GM21825 (cell line): ENCODE measurements at regions not wholly inside any gene's neighbourhood (a gene's known extent, or its start where the extent isn't known, plus 50 kb on each side); places are given as distances from the start of the nearest gene placed in this dataset.
A peak's percentile ranks its signal among the peaks of the same experiment; 100 is the strongest.

Experiments used
- ATAC-seq: cut with Tn5 transposase; IDR thresholded peaks from one replicate; pipeline ENCODE4 v1.9.1; 2021; ENCODE audit warnings: mild to moderate bottlenecking, moderate library complexity; ENCODE audit not compliant: unreplicated experiment

DNA sequence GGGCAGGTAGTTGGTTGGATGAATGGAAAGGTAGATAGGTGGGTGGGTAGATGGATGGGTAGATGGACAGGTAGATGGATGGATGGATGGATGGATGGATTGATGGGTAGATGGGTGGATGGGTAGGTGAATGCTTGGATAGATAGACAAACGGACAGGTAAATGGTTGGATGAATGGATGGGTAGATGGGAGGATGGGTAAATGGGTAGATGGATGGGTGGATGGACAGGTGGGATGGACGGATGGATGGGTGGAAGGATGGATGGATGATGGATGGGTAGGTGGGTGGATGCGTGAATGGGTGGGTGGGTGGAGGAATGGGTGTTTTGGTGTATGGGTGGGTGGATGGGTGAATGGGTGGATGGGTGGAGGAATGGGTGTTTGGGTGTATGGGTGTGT lies 50.1 kb upstream of the ASAP2 start:
- ATAC-seq, result no peak

DNA sequence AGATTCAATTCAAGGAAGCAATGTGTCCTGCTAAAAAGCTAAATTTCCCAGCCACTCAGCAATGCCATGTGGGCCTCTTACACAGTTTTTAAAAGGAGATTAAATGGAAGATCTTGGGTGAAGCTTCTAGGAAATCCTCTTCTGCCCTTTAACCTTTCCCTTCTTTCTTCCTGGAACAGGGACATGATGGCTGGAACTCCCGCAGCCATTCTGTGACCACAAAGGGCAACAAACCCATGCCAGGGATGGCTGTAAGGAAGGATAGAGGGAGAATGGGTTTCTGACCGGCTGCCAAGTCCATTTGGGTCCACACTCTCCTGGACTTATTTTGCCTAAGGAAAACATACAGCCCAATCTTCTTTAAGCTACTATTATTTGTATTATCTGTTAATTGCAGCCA lies 52.6 kb upstream of the ASAP2 start:
- ATAC-seq, result no peak

DNA sequence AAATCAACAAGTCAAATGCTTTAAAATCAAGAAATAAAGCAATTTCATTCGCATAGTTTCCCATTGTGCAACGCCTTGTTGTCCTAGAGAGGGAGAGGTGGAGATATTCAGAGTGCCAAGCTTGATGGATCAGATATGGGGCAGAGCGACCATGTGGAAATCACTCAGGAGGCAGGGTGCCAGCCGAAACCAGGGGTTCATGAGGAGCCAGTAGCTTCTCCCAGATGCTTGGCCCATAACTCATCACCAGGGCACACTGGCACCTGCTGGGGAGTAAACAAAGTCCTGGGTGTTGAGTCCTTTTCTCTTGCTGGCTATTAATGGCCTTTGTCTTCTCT lies 53.0 kb upstream of the ASAP2 start:
- ATAC-seq, result no peak

DNA sequence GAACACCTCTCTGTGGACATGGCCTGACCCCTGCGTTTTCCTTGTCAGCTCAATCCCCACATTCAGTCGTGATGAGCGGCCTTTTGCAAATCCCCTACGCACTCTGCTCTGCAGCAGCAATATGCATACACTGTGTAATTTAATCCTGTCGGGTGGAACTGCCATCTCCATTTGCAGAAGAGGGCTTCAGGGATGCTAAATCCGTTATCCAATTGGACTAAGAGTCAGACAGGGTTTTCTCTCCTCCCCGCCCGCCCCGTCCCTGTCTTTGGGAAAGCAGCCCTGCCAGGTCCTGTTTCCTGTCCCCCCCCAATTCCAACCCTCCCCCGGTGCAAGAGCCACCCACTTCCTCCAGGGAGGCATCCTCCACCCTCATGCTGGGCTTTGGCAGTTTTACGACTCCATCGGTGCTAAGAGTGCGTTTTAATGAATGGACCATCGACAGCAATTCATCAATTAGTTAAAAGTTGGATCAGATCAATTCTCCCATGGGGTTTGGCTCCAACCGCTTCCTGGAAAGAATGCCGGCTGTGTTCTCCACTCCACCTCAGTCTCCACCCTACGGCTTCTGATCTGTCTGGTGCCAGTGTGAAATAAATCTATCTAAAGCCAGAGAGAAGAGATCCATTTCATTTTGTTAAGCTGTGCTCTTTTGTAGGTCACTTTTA lies 53.5 kb upstream of the ASAP2 start:
- no peak for ATAC-seq

DNA sequence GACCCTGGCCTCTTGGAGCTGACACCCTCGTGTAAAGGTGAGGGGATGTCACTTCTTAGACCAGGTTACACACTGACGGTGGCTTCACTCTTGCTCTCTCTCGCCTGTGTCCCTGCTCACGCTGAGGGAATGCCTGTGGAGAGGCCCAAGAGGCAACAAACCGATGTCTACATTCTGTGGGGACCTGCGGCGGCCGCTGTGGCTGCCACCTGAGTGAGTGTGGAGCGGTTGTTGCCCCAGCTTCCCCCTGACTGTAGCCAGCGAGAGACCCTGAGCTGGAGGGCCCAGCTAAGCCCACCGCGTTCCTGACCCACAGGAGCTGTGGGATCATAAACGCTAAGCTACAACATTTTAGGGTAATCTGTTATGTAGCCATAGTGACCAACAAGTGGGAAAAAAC lies 55.7 kb upstream of the ASAP2 start:
- ATAC-seq, result no peak

DNA sequence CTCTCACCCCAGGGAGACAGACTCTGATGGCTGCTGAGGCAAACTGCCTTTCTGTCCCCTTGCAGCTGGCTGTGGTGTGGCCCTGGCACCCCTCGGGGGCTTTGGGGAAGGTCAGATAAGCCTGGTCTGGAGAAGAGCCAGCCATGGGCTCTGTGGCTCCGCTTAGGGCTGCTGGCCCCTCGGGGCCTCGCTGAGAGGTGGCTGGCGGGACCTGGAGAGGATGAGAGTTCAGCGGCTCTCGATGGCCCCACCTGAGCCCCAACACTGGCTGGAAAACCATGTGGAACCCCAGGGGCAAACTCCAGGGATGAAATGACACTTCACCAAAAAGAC lies 56.1 kb upstream of the ASAP2 start:
- no peak for ATAC-seq

DNA sequence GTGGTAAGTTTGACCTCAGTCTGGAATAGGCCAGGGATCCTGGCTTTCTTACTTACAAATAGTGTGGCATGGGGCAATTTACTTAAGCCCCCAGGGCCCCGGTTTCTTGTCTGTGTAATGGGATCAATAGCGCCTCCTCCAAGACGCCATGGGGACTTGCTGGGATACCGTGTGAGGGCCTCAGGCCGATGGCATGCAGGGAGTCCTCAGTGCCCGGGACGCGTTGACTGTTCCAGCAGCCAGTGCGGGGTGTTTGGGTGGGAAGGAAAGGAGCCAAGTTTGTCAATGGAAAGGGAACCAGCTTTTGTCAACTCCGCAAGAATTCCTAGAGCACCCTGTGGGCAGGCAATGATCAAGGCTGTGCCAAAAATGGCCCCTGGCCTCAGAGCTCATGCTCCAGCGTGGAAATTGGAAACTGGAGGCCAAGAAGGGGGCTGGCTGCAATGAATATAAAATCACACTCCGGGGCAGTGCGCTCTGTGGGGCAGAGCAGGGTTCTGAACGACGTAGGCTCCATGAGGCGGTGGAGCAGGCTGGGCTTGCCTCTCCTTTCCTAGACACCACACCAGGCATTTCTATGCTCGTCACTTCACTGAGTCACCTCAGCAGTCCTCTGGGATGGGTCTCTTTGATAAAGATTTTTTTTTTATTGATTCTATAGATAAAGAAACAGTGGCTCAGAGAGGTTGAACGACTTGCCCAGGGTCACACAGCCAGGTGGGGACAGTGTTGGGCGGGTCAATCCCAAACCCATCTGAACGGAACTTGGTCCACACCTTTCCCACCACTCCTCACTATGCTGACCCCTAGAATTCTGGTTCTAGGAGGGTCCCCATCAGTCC lies 56.7 kb upstream of the ASAP2 start:
- no peak for ATAC-seq

DNA sequence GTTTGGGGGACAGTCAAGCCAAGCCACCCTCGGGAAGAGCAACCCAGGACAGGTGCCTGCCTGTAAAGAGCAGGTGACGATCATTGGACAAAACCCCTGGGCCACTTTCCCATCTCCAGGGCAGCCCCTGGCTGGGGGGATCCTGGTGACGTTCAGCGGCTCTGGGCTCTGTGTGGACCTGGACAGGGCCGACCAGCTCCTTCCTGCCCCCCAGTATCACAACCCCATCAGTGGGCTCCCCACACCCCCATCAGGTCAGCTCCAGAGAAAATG lies 57.3 kb upstream of the ASAP2 start:
- ATAC-seq, result no peak

DNA sequence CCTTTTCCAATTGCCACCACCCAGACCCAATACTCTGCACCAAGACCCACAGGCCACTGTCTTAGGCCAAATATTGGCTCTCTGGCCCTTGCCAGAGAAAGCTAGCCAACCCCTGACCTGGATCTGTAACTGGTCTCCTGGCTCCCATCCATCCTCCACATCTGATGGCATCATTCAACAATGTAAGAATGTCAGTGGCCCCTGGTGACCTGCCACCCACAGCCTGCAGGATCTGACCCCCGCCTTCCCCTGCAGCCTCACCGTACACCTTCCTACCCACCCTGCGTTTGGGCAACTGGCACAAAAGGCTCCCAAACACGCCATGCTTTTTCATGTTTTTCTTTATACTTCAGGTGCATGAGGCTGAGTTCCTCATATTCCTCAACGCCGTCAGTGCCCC lies 60.0 kb upstream of the ASAP2 start:
- no peak for ATAC-seq

DNA sequence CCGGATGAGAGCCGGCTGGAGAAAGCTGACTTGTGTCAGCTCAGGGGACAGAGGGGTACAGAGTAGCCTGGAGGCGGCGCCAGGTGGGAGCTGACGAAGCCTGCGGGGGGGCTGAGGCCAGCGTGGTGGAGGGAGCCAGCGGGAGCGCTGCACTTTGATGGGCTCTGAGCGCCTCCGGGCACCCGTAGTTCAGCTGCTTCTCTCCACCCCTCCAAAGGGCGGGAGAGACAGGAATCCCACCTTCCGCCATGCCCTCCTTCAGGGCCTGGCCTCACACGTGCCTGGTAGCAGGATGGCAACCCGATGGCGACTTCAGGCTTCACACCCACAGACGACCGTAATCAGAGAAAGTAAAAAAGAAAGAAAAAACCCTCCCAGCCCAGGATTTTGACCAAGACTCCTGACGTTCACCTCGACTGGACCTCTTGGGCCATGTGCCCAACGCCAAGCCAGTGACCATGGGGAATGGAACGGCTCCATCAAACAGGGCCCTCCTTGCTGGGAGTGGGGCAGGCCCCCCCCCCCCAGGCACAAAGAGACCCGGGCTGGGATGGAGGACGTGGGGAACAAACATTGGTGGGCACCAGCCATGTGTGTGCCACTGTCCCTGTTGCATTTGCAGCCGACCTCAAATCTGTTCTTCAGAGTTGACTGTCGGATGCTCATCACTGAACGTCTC lies 60.7 kb upstream of the ASAP2 start:
- ATAC-seq, result no peak

DNA sequence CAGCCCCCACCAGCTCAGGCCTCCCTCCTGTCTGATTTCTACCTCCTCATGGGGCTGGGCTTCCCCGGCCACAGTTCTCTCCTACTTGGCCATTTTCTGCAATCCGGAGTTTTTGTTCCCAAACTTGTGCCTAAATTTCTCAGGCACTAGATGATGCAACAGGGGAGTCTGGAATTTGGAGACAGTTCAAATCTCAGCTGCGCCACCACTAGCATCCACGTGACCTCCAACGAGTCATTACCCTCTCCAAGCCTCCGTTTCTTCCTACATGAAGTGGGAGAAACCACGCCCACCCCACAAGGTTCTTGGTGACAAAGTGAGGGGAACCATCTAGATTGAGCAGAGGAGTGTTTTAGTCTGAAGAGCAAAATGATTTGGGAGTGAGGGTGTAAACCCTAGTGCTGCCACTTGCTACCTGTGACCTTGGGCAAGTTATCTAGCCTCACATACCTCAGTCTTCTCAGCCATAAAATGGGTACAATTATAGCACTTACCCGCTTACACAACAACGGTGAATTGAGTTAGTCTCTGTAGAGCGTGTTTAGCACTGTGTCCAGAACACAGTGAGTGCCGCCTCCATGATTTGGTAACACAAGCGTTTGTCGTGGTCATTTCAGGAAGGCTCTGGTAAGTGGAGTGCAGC lies 61.4 kb upstream of the ASAP2 start:
- no peak for ATAC-seq

DNA sequence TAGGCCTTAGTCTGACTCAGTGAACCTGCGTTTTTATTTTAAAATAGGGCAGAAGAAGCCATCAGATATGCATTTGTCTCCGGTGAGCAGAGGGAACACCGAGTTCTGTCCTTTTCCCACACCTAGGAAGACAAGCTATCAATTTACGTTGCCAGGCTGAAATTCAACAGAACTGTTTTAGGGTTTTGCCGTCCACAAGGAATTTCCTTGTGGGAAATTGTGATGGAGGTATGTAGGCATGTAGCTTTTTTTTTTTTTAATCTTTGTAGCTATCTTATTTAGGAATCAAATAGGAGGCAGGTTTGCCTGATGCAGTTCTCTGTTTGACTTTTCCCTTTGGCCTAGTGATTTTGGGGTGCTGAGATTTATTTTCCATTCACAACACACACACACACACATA lies 62.0 kb upstream of the ASAP2 start:
- ATAC-seq, result no peak

DNA sequence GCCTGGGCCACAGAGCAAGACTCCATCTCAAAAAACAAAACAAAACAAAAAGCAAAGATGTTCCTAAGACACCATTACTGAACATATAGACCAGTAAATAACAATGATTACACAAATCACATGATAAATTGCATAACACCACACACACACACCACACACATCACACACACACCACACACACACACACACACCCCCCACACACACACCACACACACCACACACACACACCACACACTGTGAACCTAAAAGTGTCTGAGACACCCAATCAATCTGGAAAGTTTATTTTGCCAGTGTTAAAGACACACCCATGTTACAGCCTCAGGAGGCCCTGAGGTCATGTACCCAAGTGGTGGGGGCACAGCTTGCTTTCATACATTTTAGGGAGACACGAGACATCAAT lies 62.6 kb upstream of the ASAP2 start:
- no peak for ATAC-seq

DNA sequence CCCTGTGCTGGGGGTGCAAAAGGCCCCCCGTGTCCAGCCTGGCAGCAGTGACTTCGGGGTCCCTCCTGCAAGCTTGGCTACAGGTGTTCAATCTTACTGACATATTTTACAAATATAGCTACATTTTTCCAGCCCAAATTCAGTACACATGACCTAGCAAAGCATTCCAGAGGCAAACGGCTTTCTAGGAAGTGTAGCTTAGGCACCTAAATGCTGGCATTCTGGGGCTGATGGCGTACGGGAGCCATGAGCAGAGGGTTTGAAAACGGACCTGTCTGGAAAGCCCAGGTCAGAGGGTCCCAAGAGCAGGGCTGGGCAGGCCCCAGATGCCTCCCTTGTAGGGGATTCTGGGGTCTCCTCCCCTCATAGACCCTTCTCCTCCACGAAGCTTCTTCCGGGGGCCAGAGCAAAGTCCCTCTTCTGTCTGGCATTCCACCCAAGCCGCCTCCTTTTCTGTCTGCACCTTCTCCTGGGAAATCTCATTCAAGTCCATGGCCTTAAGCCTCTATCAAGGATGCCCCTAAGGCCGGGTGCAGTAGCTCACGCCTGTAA lies 63.3 kb upstream of the ASAP2 start:
- no peak for ATAC-seq

DNA sequence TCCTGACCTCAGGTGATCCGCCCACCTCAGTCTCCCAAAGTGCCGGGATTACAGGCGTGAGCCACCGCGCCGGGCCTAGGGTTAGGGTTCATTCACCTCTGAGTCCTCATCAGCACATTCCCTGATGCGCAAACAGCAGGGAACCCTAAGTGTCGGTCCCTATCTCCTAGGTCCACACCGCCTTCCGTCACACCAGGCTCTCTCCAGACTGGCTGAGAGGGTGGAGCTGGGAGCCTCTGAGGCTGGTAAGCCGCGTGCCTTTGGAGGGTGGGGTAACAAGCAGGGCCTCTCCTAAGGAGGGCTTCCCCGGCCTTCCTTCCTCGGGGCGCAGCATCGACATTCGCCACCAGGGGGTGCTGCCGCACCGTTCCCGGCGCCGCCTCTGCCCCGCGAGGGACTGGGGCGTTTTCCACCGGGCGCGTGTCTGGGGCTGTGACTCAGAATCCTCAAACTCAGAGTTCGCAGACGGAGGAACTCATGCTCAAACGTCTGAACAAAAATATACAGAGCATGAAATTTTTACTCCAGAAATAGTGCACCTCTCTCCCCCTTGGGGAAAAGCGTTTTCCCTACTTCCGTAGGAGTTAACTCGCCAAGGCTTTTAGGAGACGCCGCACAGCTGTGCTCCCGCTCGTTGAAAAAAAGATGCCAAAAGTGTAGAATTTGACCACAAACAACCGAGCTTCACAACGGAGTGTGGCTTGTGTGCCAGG lies 63.9 kb upstream of the ASAP2 start:
- ATAC-seq, result peak; percentile 81

DNA sequence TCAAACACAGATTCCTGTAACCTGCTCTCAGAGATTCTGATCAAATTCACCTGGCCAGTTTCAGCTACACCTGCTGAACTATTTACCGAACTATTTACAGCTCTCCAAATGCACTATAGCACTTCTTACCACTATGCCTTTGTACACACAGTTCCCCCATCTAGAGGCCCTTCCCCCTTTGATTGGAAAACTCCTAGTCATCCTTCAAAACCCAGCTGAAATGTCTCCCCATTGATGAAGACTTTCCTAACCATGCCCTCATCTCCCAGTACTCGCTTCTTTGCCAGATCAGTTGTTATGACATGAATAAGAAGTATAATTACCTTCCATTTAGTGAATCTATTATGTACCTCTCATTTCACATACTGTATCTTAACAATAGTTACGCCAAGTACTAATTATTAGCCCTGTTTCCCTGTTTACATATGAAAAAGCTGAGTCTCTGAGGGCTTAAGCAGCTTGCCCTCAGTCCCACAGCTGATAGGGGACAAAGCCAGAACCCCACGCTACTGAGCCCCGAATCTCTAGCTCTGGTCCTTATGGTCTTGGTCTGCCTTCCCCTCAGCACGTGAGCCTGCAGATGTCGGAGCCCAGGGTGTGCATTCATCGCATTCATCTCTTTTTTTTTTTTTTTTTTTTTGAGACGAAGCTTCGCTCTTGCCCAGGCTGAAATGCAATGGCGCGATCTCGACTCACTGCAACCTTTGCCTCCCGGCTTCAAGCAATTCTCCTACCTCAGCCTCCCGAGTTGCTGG lies 64.7 kb upstream of the ASAP2 start:
- no peak for ATAC-seq

DNA sequence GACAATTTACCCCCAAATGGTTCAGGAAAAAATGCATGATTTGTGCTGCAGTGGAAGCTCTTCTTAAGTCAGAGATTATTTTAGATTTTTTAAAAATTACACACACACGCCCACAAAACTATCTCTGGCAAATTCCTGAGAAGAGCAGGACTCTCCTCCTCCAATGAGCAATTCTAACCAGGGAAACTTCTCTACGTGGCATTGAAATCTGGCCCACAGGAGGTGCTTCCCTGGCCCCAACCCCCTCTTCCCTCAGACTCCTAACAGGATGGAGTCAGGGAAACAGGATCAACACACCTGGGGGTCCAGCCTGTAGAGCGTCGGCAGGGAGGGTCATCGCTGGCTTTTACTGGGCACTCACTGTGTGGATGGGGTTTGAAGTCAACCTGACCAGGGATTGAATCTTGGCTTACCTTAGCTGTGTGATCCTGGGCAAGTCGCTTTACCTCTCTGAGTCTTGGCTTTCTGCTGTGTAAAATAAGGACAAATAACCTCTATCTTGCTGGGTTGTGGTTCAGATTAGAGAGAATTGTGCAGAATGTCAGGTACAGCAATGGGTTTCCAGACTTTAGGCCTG lies 65.4 kb upstream of the ASAP2 start:
- no peak for ATAC-seq

DNA sequence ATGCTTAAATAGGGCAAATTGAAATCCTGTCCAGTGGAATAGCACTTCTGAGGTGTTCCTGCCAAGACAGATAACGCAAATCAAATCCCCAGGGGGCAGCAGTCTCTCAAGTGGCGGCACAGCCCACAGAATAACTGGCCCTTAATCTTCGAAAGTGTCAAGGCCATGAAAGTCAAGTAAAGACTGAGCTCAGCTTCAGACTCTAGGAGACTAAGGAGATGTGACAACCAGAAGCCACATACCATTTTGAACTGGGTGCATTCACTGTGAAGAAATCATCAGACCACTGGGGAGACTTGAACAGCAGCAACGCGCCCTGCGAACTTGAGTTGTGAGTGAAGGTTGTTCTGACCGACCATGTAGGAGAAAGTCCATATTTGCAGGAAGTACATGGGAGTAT lies 66.0 kb upstream of the ASAP2 start:
- no peak for ATAC-seq

DNA sequence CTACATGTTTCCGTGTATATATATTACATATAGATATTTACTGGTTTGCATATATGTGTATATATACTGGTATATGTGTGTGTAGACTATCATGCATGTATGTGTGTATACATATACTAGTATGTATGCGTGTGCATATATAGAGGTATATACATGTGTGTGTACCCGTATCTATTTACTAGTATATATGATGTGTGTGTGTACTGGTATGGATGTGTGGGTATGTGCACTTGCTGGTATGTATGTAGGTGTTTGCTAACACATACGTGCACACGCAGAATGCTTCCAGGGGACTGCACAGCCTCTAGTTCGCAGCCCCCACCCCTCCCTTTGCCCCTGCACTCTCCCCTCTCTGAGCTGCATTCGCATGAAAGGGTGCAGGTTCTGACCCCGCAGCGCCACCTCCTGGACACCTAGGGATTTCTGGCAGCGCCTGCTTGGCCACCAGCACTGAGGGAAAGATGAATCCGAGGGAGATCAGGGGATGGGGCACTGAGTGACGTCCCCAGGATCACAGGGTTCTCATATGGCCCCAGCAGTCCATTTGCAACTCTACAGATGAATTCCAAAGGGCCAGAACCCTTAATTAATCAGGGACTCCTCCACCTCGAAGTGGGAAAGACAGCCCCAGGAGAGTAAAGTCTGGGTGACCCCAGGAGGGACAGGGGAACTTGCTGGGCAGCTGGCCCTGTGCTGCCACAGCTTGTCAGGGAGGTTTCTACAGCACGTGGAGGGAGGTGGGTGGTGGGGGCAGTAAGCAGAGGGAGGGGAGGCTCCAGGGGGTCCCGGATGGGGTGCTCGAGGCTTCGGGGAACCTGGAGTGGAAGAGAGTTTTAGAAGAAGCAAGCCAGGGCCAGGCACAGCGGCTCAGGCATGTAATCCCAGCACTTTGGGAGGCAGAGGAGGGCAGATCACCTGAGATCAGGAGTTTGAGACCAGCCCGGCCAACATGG lies 66.8 kb upstream of the ASAP2 start:
- no peak for ATAC-seq
